Neutrophil (primary cell): ENCODE measurements at regions not wholly inside any gene's neighbourhood (a gene's known extent, or its start where the extent isn't known, plus 50 kb on each side); places are given as distances from the start of the nearest gene placed in this dataset.

Experiments used
- H3K27ac ChIP-seq: fragments of 200-600 bp; sonication (generic); 2 replicates; pipeline ENCODE4 v1.5.1; 2016; ENCODE audit warnings: mild to moderate bottlenecking, moderate library complexity
- H3K27me3 ChIP-seq: fragments of 200-600 bp; sonication (generic); 2 replicates; pipeline ENCODE4 v1.6.0; 2016; ENCODE audit warnings: mild to moderate bottlenecking
- H3K36me3 ChIP-seq: fragments of 200-600 bp; sonication (generic); 2 replicates; pipeline ENCODE4 v1.5.1; 2017
- H3K4me1 ChIP-seq, 2 experiments: fragments of 200-600 bp in 1 of 2; sonication (generic) in 1 of 2; 1 replicate in 1 of 2; 2 replicates in 1 of 2; pipeline versions ENCODE4 v1.5.1 to v1.6.1; 2013 to 2016; ENCODE audit warnings: low read depth in 1 of 2, low read length in 1 of 2, mild to moderate bottlenecking in 1 of 2, moderate library complexity in 1 of 2; ENCODE audit not compliant: control insufficient read depth in 1 of 2, insufficient read depth in 1 of 2
- H3K4me3 ChIP-seq, 2 experiments: fragments of 200-600 bp in 1 of 2; sonication (generic) in 1 of 2; 1 replicate in 1 of 2; 2 replicates in 1 of 2; pipeline ENCODE4 v1.5.1; 2013 to 2016; ENCODE audit warnings: low read depth in 1 of 2, low read length in 1 of 2, mild to moderate bottlenecking in 1 of 2, moderate library complexity in 1 of 2
- H3K9me3 ChIP-seq: fragments of 200-600 bp; sonication (generic); 2 replicates; pipeline ENCODE4 v1.5.1; 2016
- CTCF ChIP-seq: fragments of 200-600 bp; sonication (generic); IDR thresholded peaks from 2 replicates; pipeline ENCODE4 v1.5.1; 2016; ENCODE audit warnings: antibody characterized with exemption

- H3K4me3 ChIP-seq, result no peak overlapping the region
- no peaks in the 10 kb centered on the region for H3K36me3 ChIP-seq
- no peaks in the 10 kb centered on the region for H3K9me3 ChIP-seq
- no peak overlapping the region for H3K27ac ChIP-seq
- no peaks in the 10 kb centered on the region for H3K27me3 ChIP-seq
- TF ChIP-seq CTCF, result no peak
- no peaks in the 10 kb centered on the region for H3K4me1 ChIP-seq
Measured at GRCh38 chrX:45879512-45879911, 665.7 kb downstream of the ZNF674 start.

GRCh38 chrX:45876206-45876605, 669.0 kb downstream of the ZNF674 start:
- TF ChIP-seq CTCF, result no peak
- Histone ChIP-seq H3K27ac (no peak overlapping the region), H3K4me3 (no peak overlapping the region), H3K4me1 (no peaks in the 10 kb centered on the region), H3K36me3 (no peaks in the 10 kb centered on the region), H3K9me3 (no peaks in the 10 kb centered on the region), H3K27me3 (no peaks in the 10 kb centered on the region)

GRCh38 chrX:45873781-45874180, 671.4 kb downstream of the ZNF674 start:
- H3K9me3 ChIP-seq, result no peaks in the 10 kb centered on the region
- TF ChIP-seq CTCF, result no peak
- no peaks in the 10 kb centered on the region for H3K27me3 ChIP-seq
- H3K27ac ChIP-seq, result no peak overlapping the region
- H3K4me1 ChIP-seq, result no peaks in the 10 kb centered on the region
- no peaks in the 10 kb centered on the region for H3K36me3 ChIP-seq
- no peak overlapping the region for H3K4me3 ChIP-seq

- Histone ChIP-seq H3K36me3 (no peaks in the 10 kb centered on the region), H3K9me3 (no peaks in the 10 kb centered on the region), H3K27me3 (no peaks in the 10 kb centered on the region), H3K27ac (no peak overlapping the region), H3K4me3 (no peak overlapping the region), H3K4me1 (no peaks in the 10 kb centered on the region)
- no peak for TF ChIP-seq CTCF
Measured at GRCh38 chrX:45872480-45872879, 671.8 kb upstream of the DIPK2B start.

GRCh38 chrX:45868425-45868824, 667.7 kb upstream of the DIPK2B start:
- H3K27ac ChIP-seq, result no peak overlapping the region
- TF ChIP-seq CTCF, result no peak
- H3K9me3 ChIP-seq, result no peaks in the 10 kb centered on the region
- no peaks in the 10 kb centered on the region for H3K27me3 ChIP-seq
- no peak overlapping the region for H3K4me3 ChIP-seq
- H3K36me3 ChIP-seq, result no peaks in the 10 kb centered on the region
- H3K4me1 ChIP-seq, result no peaks in the 10 kb centered on the region

- TF ChIP-seq CTCF, result no peak
- H3K4me3 ChIP-seq, result no peak overlapping the region
- no peaks in the 10 kb centered on the region for H3K9me3 ChIP-seq
- H3K36me3 ChIP-seq, result no peaks in the 10 kb centered on the region
- H3K27ac ChIP-seq, result no peak overlapping the region
- no peaks in the 10 kb centered on the region for H3K27me3 ChIP-seq
- H3K4me1 ChIP-seq, result no peaks in the 10 kb centered on the region
Measured at GRCh38 chrX:45862801-45863200, 662.1 kb upstream of the DIPK2B start.
